ENCODE measurements at regions not wholly inside any gene's neighbourhood (a gene's known extent, or its start where the extent isn't known, plus 50 kb on each side); places are given as distances from the start of the nearest gene placed in this dataset.

DNA sequence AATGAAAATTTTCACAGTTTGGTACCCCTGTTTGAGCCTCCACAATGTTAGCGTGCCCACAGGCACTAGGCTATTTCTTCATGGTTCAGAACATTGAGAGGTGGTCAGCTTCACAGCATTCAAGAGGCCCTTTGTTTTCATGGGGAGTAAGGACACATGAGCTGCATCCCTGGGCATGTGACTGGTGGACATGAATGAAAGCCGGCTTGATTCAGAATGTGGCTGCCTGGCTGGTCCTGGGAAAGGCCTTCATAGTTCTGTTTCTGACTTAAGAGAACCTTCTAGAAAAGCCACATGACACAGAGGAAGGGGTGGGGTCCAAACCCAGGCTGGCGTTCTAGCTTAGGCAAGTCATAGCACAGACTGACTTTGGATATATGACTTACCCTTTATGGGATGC is 420.6 kb downstream of the CMPK2 start:
- no peak for TF ChIP-seq TCF4 (CRISPR knock-in tag; IDR thresholded peaks at IDR 0.05; ENCODE audit: borderline replicate concordance)
- TF ChIP-seq ISL1 (CRISPR knock-in tag; IDR thresholded peaks at IDR 0.05), result no peak
- no peak for TF ChIP-seq PPARA (CRISPR knock-in tag; IDR thresholded peaks at IDR 0.05; ENCODE audit: borderline replicate concordance)
- no peak for TF ChIP-seq OSR1 (CRISPR knock-in tag; IDR thresholded peaks at IDR 0.05)
- TF ChIP-seq CSDC2 (CRISPR knock-in tag; IDR thresholded peaks at IDR 0.05), result no peak
- TF ChIP-seq ZFP30 (CRISPR knock-in tag; IDR thresholded peaks at IDR 0.05), result no peak
- no peak for TF ChIP-seq ESRRG (CRISPR knock-in tag; IDR thresholded peaks at IDR 0.05)
- TF ChIP-seq POU6F1 (CRISPR knock-in tag; IDR thresholded peaks at IDR 0.05; ENCODE audit: borderline replicate concordance, low read depth), result no peak
- no peak for TF ChIP-seq ZNF8 (CRISPR knock-in tag; IDR thresholded peaks at IDR 0.05)
- no peak for TF ChIP-seq RARB (CRISPR knock-in tag; IDR thresholded peaks at IDR 0.05)
- no peak for TF ChIP-seq ZFP3 (CRISPR knock-in tag; IDR thresholded peaks at IDR 0.05)
- TF ChIP-seq, protein P1, sequence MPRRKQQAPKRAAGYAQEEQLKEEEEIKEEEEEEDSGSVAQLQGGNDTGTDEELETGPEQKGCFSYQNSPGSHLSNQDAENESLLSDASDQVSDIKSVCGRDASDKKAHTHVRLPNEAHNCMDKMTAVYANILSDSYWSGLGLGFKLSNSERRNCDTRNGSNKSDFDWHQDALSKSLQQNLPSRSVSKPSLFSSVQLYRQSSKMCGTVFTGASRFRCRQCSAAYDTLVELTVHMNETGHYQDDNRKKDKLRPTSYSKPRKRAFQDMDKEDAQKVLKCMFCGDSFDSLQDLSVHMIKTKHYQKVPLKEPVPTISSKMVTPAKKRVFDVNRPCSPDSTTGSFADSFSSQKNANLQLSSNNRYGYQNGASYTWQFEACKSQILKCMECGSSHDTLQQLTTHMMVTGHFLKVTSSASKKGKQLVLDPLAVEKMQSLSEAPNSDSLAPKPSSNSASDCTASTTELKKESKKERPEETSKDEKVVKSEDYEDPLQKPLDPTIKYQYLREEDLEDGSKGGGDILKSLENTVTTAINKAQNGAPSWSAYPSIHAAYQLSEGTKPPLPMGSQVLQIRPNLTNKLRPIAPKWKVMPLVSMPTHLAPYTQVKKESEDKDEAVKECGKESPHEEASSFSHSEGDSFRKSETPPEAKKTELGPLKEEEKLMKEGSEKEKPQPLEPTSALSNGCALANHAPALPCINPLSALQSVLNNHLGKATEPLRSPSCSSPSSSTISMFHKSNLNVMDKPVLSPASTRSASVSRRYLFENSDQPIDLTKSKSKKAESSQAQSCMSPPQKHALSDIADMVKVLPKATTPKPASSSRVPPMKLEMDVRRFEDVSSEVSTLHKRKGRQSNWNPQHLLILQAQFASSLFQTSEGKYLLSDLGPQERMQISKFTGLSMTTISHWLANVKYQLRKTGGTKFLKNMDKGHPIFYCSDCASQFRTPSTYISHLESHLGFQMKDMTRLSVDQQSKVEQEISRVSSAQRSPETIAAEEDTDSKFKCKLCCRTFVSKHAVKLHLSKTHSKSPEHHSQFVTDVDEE (CRISPR knock-in tag; IDR thresholded peaks at IDR 0.05), result no peak
- TF ChIP-seq SNAI2 (CRISPR knock-in tag; IDR thresholded peaks at IDR 0.05), result no peak

All from SK-N-SH treated with all-trans-retinoic acid at 6 μM for 48 hours (cell line).